HEK293T (cell line): ENCODE measurements at regions not wholly inside any gene's neighbourhood (a gene's known extent, or its start where the extent isn't known, plus 50 kb on each side); places are given as distances from the start of the nearest gene placed in this dataset.

Source experiments
- CTCF ChIA-PET: fragments of 350-600 bp; formaldehyde crosslinking; extraction: SDS; loops from one replicate; lab custom pipeline; 2021; ENCODE audit warnings: antibody characterized with exemption, inconsistent platforms; lab: Yijun Ruan, JAX
- POLR2A ChIA-PET: fragments of 350-600 bp; formaldehyde crosslinking; extraction: SDS; loops from one replicate; lab custom pipeline; 2020; ENCODE audit warnings: antibody characterized with exemption, inconsistent platforms; lab: Yijun Ruan, JAX
- DNase-seq: peaks from one replicate; pipeline ENCODE4 v3.0.0; 2012; ENCODE audit warnings: mixed read lengths; ENCODE audit errors: extremely low spot score
- ARNT ChIP-seq: fragments of 450-650 bp; IDR thresholded peaks from 2 replicates; pipeline ENCODE4 v1.6.1; 2017; ENCODE audit warnings: mild to moderate bottlenecking
- BHLHE40 ChIP-seq: fragments of 450-650 bp; IDR thresholded peaks from 2 replicates; pipeline ENCODE4 v1.6.1; 2016; ENCODE audit warnings: mild to moderate bottlenecking, moderate library complexity, borderline replicate concordance
- CTBP1 ChIP-seq: fragments of 450-650 bp; IDR thresholded peaks from 2 replicates; pipeline ENCODE4 v1.6.1; 2016; ENCODE audit warnings: borderline replicate concordance
- ELF4 ChIP-seq: fragments of 450-650 bp; IDR thresholded peaks from 2 replicates; pipeline ENCODE4 v1.6.1; 2017; ENCODE audit warnings: antibody characterized with exemption
- FOXA1 ChIP-seq: fragments of 450-650 bp; IDR thresholded peaks from 2 replicates; pipeline ENCODE4 v1.6.1; 2016; ENCODE audit warnings: mild to moderate bottlenecking
- FOXK2 ChIP-seq: fragments of 450-650 bp; IDR thresholded peaks from 2 replicates; pipeline ENCODE4 v1.6.1; 2016; ENCODE audit warnings: mild to moderate bottlenecking
- FOXM1 ChIP-seq: fragments of 450-650 bp; IDR thresholded peaks from 2 replicates; pipeline ENCODE4 v1.6.1; 2017; ENCODE audit warnings: mild to moderate bottlenecking, borderline replicate concordance
- HDGF ChIP-seq: fragments of 450-650 bp; IDR thresholded peaks from 2 replicates; pipeline ENCODE4 v1.6.1; 2017; ENCODE audit warnings: antibody characterized with exemption, borderline replicate concordance
- L3MBTL2 ChIP-seq: fragments of 450-650 bp; conservative IDR thresholded peaks from 2 replicates; pipeline ENCODE4 v1.6.1; 2016; ENCODE audit warnings: mild to moderate bottlenecking
- LEF1 ChIP-seq: fragments of 450-650 bp; IDR thresholded peaks from 2 replicates; pipeline ENCODE4 v1.6.1; 2017; ENCODE audit warnings: mild to moderate bottlenecking, borderline replicate concordance
- NFRKB ChIP-seq: fragments of 450-650 bp; IDR thresholded peaks from 2 replicates; pipeline ENCODE4 v1.6.1; 2016; ENCODE audit warnings: mild to moderate bottlenecking, moderate library complexity
- SP1 ChIP-seq: fragments of 450-650 bp; IDR thresholded peaks from 2 replicates; pipeline ENCODE4 v1.6.1; 2017
- SUZ12 ChIP-seq: fragments of 450-650 bp; IDR thresholded peaks from 2 replicates; pipeline ENCODE4 v1.6.1; 2016; ENCODE audit warnings: mild to moderate bottlenecking
- TARDBP ChIP-seq: fragments of 450-650 bp; IDR thresholded peaks from 2 replicates; pipeline ENCODE4 v1.6.1; 2016
- ZNF384 ChIP-seq: fragments of 450-650 bp; IDR thresholded peaks from 2 replicates; pipeline ENCODE4 v1.6.1; 2016
- TF ChIP-seq, protein P1 (sequence below): fragments of 450-650 bp; IDR thresholded peaks from 2 replicates; pipeline ENCODE4 v1.6.1; 2016

DNA sequence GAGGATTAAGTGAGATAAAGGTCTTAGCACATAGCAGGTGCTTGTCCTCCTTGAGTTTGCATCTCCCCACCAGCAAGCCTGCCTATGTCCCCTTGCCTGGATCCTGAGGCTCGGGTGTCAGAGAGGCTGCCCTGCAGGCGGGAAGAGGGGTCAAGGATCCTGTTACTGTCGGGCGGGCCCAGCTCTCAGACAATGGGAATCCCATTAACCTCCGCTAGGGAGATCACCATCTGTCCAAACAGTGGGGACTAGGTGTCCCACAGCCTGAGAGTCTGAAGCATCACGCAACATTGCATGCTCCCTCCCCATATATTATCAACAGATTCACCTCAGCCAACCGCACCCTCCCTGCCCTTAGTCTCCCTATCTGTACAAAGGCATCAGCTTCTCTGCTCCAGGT, 151.4 kb downstream of the FBLN2 start:
- POLR2A ChIA-PET: no interaction called here
- CTCF ChIA-PET: interaction anchor here (0.6 kb wide), 1 partner anchor 32 kb away, joined by 6 read pairs; no protein-coding TSS in a partner anchor
- no peak for TF ChIP-seq FOXK2
- TF ChIP-seq ARNT: no peak
- no peak for TF ChIP-seq FOXA1
- no peak for DNase-seq

DNA sequence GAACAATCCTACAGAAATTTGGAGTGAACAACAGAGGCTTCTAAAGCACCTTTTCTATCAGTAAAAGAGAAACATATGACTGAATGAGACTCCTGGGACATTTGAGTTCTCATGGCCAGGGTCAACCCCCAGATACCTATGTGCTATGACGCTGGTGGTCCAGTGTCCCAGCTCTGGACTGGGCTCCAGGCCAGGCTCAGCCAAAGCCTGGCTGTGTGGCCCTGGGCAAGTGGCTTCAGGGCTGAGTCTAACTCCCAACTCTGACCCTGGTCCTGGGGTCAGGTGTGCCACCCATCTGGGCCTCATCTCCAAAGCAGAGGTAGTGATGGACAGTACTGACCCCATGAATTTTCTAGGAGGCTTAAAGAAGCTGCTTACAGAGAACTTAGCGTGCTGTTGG, 147.8 kb downstream of the FBLN2 start:
- TF ChIP-seq ARNT (no peak), L3MBTL2 (no peak), ZNF384 (no peak), LEF1 (no peak), SP1 (no peak), NFRKB (no peak), FOXM1 (no peak)
- TF ChIP-seq, protein P1, sequence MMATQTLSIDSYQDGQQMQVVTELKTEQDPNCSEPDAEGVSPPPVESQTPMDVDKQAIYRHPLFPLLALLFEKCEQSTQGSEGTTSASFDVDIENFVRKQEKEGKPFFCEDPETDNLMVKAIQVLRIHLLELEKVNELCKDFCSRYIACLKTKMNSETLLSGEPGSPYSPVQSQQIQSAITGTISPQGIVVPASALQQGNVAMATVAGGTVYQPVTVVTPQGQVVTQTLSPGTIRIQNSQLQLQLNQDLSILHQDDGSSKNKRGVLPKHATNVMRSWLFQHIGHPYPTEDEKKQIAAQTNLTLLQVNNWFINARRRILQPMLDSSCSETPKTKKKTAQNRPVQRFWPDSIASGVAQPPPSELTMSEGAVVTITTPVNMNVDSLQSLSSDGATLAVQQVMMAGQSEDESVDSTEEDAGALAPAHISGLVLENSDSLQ: no peak
- CTCF ChIA-PET: interaction anchor here (0.7 kb wide), 1 partner anchor 42 kb away, joined by 4 read pairs; no protein-coding TSS in a partner anchor
- POLR2A ChIA-PET: no interaction called here
- DNase-seq: no peak

DNA sequence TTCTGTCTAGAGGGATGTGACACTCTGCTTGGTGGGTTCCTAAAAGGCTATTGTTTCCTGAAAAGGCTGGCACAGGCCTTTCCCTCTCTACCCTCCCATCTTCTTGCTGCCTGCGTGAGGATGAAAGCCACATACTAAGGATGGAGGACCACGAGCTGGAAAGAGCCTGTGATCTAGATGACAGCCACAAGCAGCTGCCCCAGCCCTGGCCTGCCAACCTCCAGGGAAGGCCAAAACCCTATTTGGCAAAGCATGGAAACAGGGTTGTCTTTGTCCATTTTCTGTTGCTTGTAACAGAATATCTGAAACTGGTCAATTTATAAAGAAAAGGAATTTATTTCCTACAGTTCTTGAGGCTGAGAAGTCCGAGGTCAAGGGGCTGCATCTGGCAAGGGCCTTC, 144.5 kb downstream of the FBLN2 start:
- ChIA-PET CTCF (no interaction called here), POLR2A (no interaction called here)
- DNase-seq: no peak
- TF ChIP-seq, protein P1: no peak
- TF ChIP-seq ZNF384 (no peak), FOXK2 (no peak), FOXM1 (no peak), SP1 (no peak), FOXA1 (no peak), NFRKB (no peak), TARDBP (no peak), LEF1 (no peak), SUZ12 (no peak), BHLHE40 (no peak), HDGF (no peak), ARNT (no peak), CTBP1 (no peak), ELF4 (no peak), L3MBTL2 (no peak)

DNA sequence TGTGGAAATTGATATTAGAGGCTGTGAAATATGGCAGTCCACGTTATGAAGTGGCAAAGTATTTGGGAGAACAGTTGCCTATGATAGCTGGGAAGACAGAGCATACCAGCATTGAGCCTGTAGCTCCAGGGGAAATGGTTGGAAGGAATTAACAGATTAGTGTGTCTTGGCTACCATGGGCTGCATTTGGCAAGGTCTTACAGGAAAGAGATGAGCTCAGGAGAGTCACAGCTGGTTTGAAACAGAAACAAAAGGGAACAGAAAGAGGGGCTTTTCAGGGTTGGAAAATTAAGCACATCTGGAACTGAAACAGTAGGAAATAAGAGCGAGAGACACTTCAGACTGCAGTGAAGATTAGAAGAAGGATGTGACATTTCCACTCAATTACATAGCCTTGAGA, 141.7 kb downstream of the FBLN2 start:
- ChIA-PET CTCF (interaction anchor here (0.8 to 1.3 kb wide), 2 partner anchors 11 to 43 kb away, joined by 3 read pairs; no protein-coding TSS in a partner anchor), POLR2A (no interaction called here)

DNA sequence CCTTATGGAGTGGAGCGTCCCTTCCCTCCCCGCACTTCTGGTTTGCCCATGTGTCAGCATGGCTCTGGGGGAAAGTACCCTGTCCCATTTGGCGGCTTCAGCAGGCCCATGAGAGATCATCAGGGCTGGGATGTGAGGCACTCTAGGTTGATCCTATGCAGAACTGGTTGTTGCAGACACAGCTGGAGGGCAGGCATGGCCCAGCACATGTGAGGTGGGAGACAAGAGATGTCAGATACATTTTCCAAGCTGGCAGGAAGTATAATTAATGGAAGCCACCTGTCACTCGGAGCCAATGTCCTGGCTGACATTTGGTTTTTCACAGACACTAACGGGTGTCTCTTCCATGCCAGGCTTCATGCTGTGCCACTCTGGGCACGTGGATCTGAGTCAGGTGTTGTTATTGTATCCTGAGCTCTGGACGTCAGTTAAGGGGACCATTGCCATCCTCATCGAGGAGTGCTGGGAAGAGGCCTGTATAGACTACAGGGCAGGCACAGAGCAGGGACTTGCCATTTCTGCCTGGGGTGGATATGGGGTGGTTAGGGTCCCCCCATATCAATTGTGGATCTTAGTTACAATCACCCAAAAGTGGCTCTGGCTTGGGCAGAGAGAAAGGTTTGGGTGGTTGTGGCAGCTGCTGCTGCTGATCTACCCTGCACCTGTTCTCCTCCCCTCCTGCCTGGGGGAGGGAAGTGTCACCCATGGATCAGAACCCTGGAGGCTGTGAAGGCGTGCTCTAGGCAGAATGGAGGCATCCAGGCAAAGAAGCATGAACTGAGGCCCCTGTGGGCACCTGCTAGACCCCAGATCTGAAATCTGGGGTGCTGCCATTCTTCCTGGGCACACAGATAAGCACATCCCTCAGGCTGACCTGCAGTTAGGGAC, 140.7 kb downstream of the FBLN2 start:
- POLR2A ChIA-PET: no interaction called here
- no peak for TF ChIP-seq ZNF384
- TF ChIP-seq TARDBP: no peak
- no peak for TF ChIP-seq FOXM1
- no peak for TF ChIP-seq FOXK2
- TF ChIP-seq FOXA1: no peak
- TF ChIP-seq HDGF: no peak
- TF ChIP-seq, protein P1: no peak
- no peak for TF ChIP-seq SP1
- no peak for TF ChIP-seq NFRKB
- TF ChIP-seq LEF1: no peak
- TF ChIP-seq CTBP1: no peak
- TF ChIP-seq SUZ12: no peak
- no peak for TF ChIP-seq L3MBTL2
- no peak for TF ChIP-seq ARNT
- no peak for TF ChIP-seq BHLHE40
- TF ChIP-seq ELF4: no peak
- no peak for DNase-seq
- CTCF ChIA-PET: interaction anchor here (0.5 to 1.3 kb wide), 2 partner anchors 12 to 49 kb away, joined by 3 read pairs; no protein-coding TSS in a partner anchor

More for the DNA sequence above, 141.7 kb downstream of the FBLN2 start:
- TF ChIP-seq LEF1 (no peak), HDGF (no peak), ARNT (no peak), ELF4 (no peak), CTBP1 (no peak), FOXK2 (no peak), TARDBP (no peak), FOXM1 (no peak), FOXA1 (no peak), SUZ12 (no peak), ZNF384 (no peak), BHLHE40 (no peak), NFRKB (no peak), SP1 (no peak), L3MBTL2 (no peak)
- TF ChIP-seq, protein P1: no peak
- DNase-seq: no peak

DNA sequence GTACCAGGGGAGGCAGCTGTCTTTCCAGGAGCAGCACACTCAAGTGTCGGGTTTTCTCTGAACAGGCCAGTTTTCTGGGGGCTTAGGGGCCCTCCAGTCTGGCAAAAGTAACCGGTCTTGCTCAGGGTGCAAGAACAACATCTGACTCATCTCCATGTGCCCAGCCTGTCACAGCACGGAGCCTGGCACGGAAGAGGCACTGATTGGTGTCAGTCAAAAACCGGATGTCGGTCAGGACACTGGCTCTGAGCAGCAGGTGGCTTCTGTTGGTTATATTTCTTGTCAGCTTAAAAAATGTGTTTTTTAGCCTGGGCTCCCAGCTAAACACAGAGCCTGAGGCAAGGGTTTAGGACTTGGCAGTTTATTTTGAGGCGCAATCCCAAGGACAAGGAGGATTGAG, 139.9 kb downstream of the FBLN2 start:
- no peak for DNase-seq
- ChIA-PET CTCF (interaction anchor here (0.5 kb wide), 1 partner anchor 48 kb away, joined by 3 read pairs; no protein-coding TSS in a partner anchor), POLR2A (no interaction called here)
- TF ChIP-seq SUZ12: no peak
